ENCODE measurements at regions not wholly inside any gene's neighbourhood (a gene's known extent, or its start where the extent isn't known, plus 50 kb on each side); places are given as distances from the start of the nearest gene placed in this dataset.
A peak's percentile ranks its signal among the peaks of the same experiment; 100 is the strongest.
"Not testable (repeated sequence)": the region's sequence is repeated elsewhere in the genome, so short reads cannot be mapped to it uniquely, and the experiment has no call there.

GRCh38 chr15:98085003-98085639 is 124.6 kb downstream of the ARRDC4 start:
- no peaks in the 10 kb centered on the region for H3K36me3 ChIP-seq (ENCODE audit: insufficient read depth, low read length)
- H3K79me2 ChIP-seq (ENCODE audit: insufficient read depth, low read length): no peaks in the 10 kb centered on the region
- no peaks in the 10 kb centered on the region for H4K20me1 ChIP-seq (ENCODE audit: insufficient read depth, low read length, poor library complexity, severe bottlenecking)
- no peak overlapping the region for H3K4me3 ChIP-seq (ENCODE audit: low read length, poor library complexity, severe bottlenecking)
- no peak overlapping the region for H3K4me2 ChIP-seq (ENCODE audit: low read depth, low read length, poor library complexity, severe bottlenecking)
- no peaks in the 10 kb centered on the region for H3K4me1 ChIP-seq (ENCODE audit: insufficient read depth, low read length, poor library complexity, severe bottlenecking)
- peaks cover 3% of the 10 kb centered on the region; the same call in 1 of the 2 replicates for H3K9me3 ChIP-seq (ENCODE audit: insufficient read depth, low read depth, low read length)
- TF ChIP-seq EZH2phosphoT487 (IDR thresholded peaks at IDR 0.05; ENCODE audit: borderline replicate concordance): no peak
- peak; percentile 85 for TF ChIP-seq CTCF (conservative IDR thresholded peaks at IDR 0.05; ENCODE audit: low read length)
- H3K9me2 ChIP-seq (replicated peaks; ENCODE audit: low read depth, low read length): no peaks in the 10 kb centered on the region
- no peaks in the 10 kb centered on the region for H3K27me3 ChIP-seq (ENCODE audit: insufficient read depth, low read length, poor library complexity, severe bottlenecking)
- H3F3A ChIP-seq (ENCODE audit: low read depth): no peaks in the 10 kb centered on the region
- H3K9ac ChIP-seq (ENCODE audit: low read depth, low read length, poor library complexity, severe bottlenecking): no peak overlapping the region
- H2AFZ ChIP-seq (ENCODE audit: low read length): no peak overlapping the region

GRCh38 chr15:98088307-98088945 is 127.9 kb downstream of the ARRDC4 start:
- H3F3A ChIP-seq (ENCODE audit: low read depth); H3K79me2 ChIP-seq (ENCODE audit: insufficient read depth, low read length); H3K4me3 ChIP-seq (ENCODE audit: low read length, poor library complexity, severe bottlenecking); H3K36me3 ChIP-seq (ENCODE audit: insufficient read depth, low read length); H2AFZ ChIP-seq (ENCODE audit: low read length); H3K9ac ChIP-seq (ENCODE audit: low read depth, low read length, poor library complexity, severe bottlenecking); H3K4me2 ChIP-seq (ENCODE audit: low read depth, low read length, poor library complexity, severe bottlenecking); H3K9me3 ChIP-seq (ENCODE audit: insufficient read depth, low read depth, low read length); H3K9me2 ChIP-seq (replicated peaks; ENCODE audit: low read depth, low read length); H4K20me1 ChIP-seq (ENCODE audit: insufficient read depth, low read length, poor library complexity, severe bottlenecking); H3K27me3 ChIP-seq (ENCODE audit: insufficient read depth, low read length, poor library complexity, severe bottlenecking); H3K4me1 ChIP-seq (ENCODE audit: insufficient read depth, low read length, poor library complexity, severe bottlenecking): not testable (repeated sequence)

- not testable (repeated sequence) for H3K4me1 ChIP-seq (ENCODE audit: insufficient read depth, low read length, poor library complexity, severe bottlenecking); H3K4me2 ChIP-seq (ENCODE audit: low read depth, low read length, poor library complexity, severe bottlenecking); H3K9me3 ChIP-seq (ENCODE audit: insufficient read depth, low read depth, low read length); H3K9me2 ChIP-seq (replicated peaks; ENCODE audit: low read depth, low read length); H4K20me1 ChIP-seq (ENCODE audit: insufficient read depth, low read length, poor library complexity, severe bottlenecking); H3K4me3 ChIP-seq (ENCODE audit: low read length, poor library complexity, severe bottlenecking); H3K9ac ChIP-seq (ENCODE audit: low read depth, low read length, poor library complexity, severe bottlenecking); H3K27me3 ChIP-seq (ENCODE audit: insufficient read depth, low read length, poor library complexity, severe bottlenecking); H3F3A ChIP-seq (ENCODE audit: low read depth); H2AFZ ChIP-seq (ENCODE audit: low read length); H3K79me2 ChIP-seq (ENCODE audit: insufficient read depth, low read length); H3K36me3 ChIP-seq (ENCODE audit: insufficient read depth, low read length)
These were observed 128.8 kb downstream of the ARRDC4 start for GRCh38 chr15:98089352-98089751.

GRCh38 chr15:98097986-98098385 is 137.5 kb downstream of the ARRDC4 start:
- H3F3A ChIP-seq (ENCODE audit: low read depth); H3K4me3 ChIP-seq (ENCODE audit: low read length, poor library complexity, severe bottlenecking); H4K20me1 ChIP-seq (ENCODE audit: insufficient read depth, low read length, poor library complexity, severe bottlenecking); H3K9me2 ChIP-seq (replicated peaks; ENCODE audit: low read depth, low read length); H3K79me2 ChIP-seq (ENCODE audit: insufficient read depth, low read length); H3K4me2 ChIP-seq (ENCODE audit: low read depth, low read length, poor library complexity, severe bottlenecking); H3K27me3 ChIP-seq (ENCODE audit: insufficient read depth, low read length, poor library complexity, severe bottlenecking); H2AFZ ChIP-seq (ENCODE audit: low read length); H3K9ac ChIP-seq (ENCODE audit: low read depth, low read length, poor library complexity, severe bottlenecking); H3K9me3 ChIP-seq (ENCODE audit: insufficient read depth, low read depth, low read length); H3K36me3 ChIP-seq (ENCODE audit: insufficient read depth, low read length); H3K4me1 ChIP-seq (ENCODE audit: insufficient read depth, low read length, poor library complexity, severe bottlenecking): not testable (repeated sequence)

GRCh38 chr15:98100606-98101005 is 140.1 kb downstream of the ARRDC4 start:
- H3K9ac ChIP-seq (ENCODE audit: low read depth, low read length, poor library complexity, severe bottlenecking); H2AFZ ChIP-seq (ENCODE audit: low read length); H3K79me2 ChIP-seq (ENCODE audit: insufficient read depth, low read length); H3F3A ChIP-seq (ENCODE audit: low read depth); H3K9me3 ChIP-seq (ENCODE audit: insufficient read depth, low read depth, low read length); H3K9me2 ChIP-seq (replicated peaks; ENCODE audit: low read depth, low read length); H3K27me3 ChIP-seq (ENCODE audit: insufficient read depth, low read length, poor library complexity, severe bottlenecking); H3K4me3 ChIP-seq (ENCODE audit: low read length, poor library complexity, severe bottlenecking); H3K4me2 ChIP-seq (ENCODE audit: low read depth, low read length, poor library complexity, severe bottlenecking); H3K36me3 ChIP-seq (ENCODE audit: insufficient read depth, low read length); H4K20me1 ChIP-seq (ENCODE audit: insufficient read depth, low read length, poor library complexity, severe bottlenecking); H3K4me1 ChIP-seq (ENCODE audit: insufficient read depth, low read length, poor library complexity, severe bottlenecking): not testable (repeated sequence)

Data from Loucy (cell line).